ENCODE measurements at regions not wholly inside any gene's neighbourhood (a gene's known extent, or its start where the extent isn't known, plus 50 kb on each side); places are given as distances from the start of the nearest gene placed in this dataset.

DNA sequence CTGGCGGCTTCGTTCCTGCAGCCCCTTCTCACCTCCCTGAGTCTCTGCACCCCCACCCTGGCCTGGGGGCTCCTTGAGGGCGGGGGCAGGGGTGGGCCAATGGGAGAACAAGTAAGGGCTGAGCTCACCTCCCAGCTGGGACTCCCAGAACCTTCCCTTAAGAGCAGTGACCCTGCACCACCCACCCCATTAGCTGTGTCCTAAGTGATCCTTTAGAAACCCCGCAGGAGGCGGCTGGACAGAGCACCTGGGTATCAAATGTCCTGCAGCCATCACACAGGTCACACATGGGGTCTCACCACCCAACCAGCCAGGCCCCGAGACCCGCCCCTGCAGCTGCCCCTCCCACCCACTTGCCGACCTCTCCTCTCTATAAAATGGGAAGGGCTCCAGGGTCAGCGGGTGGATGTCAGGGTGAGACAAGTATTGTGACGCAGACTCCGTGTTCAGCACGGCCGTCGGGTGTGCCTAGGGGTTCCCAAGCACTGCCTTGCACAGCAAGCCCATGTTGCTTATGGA, 151.2 kb upstream of the C14orf180 start:
- Histone ChIP-seq H3K4me3 (ENCODE audit: low read length) (no peak overlapping the region), H3K36me3 (ENCODE audit: control insufficient read depth, insufficient read depth, low read length) (no peaks in the 10 kb centered on the region), H3K4me1 (ENCODE audit: control insufficient read depth, insufficient read depth, low read length) (peaks cover 1% of the 10 kb centered on the region; the same call in 1 of the 2 replicates), H3K27ac (ENCODE audit: low read length) (no peak overlapping the region), H3K27me3 (ENCODE audit: control insufficient read depth, insufficient read depth, low read length) (no peaks in the 10 kb centered on the region), H3K9me3 (ENCODE audit: control insufficient read depth, insufficient read depth, low read length) (no peaks in the 10 kb centered on the region)
- no peak for DNase-seq (ENCODE audit: low read depth, low spot score)
- no CpG with 5 or more reads among the region's 14 CpGs for WGBS (ENCODE audit: insufficient coverage, insufficient read length)

DNA sequence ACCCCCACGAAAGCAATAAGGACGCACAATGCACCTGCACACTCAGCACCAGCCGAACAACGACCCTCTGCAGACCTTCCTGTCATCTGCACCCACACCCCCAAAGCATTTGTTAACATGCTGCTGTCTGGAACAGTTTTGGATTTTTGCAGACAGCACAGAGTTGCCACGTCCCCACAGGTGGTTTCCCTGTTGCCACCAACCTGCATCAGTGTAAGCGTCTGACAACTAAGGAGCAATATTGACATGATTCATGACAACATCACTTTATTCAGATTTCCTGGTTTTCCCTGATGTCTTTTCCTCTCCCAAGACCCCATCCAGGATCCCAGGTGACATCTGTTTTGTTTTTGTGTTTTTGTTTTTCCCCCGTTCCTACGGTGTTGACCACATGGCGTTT, 150.7 kb upstream of the C14orf180 start:
- no peak overlapping the region for H3K27ac ChIP-seq (ENCODE audit: low read length)
- peaks cover 1% of the 10 kb centered on the region; the same call in 1 of the 2 replicates for H3K4me1 ChIP-seq (ENCODE audit: control insufficient read depth, insufficient read depth, low read length)
- H3K9me3 ChIP-seq (ENCODE audit: control insufficient read depth, insufficient read depth, low read length): no peaks in the 10 kb centered on the region
- WGBS (ENCODE audit: insufficient coverage, insufficient read length): no CpG with 5 or more reads among the region's 9 CpGs
- no peak overlapping the region for H3K4me3 ChIP-seq (ENCODE audit: low read length)
- DNase-seq (ENCODE audit: low read depth, low spot score): no peak
- no peaks in the 10 kb centered on the region for H3K36me3 ChIP-seq (ENCODE audit: control insufficient read depth, insufficient read depth, low read length)
- no peaks in the 10 kb centered on the region for H3K27me3 ChIP-seq (ENCODE audit: control insufficient read depth, insufficient read depth, low read length)

DNA sequence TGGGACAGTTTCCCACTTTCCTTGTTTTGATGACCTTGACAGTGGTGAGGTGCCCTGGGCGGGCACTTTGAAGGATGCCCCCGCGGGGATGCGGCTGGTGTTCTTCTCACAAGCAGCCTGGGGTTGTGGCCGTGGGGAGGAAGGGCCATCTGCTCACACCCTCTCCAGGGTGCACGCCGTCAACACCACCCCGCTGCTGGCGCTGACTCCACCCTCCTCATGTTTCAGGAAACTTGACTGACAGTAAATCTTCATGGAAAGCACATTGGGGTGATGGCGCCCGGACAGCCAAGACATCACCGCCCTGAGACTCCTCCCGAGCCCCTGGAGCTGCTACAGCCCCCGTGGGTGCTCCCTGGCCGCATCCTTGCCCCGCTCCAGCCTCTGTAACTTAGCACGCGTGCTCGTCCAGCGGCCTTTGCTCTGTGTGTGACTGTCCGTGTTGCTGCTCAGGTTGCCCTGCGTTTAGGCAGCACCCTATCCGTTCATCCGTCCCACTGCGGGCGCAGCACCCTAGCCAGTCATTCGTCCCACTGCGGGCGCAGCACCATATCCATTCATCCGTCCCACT, 150.2 kb upstream of the C14orf180 start:
- H3K27ac ChIP-seq (ENCODE audit: low read length): no peak overlapping the region
- H3K36me3 ChIP-seq (ENCODE audit: control insufficient read depth, insufficient read depth, low read length): no peaks in the 10 kb centered on the region
- no peak overlapping the region for H3K4me3 ChIP-seq (ENCODE audit: low read length)
- peaks cover 1% of the 10 kb centered on the region; the same call in 1 of the 2 replicates for H3K4me1 ChIP-seq (ENCODE audit: control insufficient read depth, insufficient read depth, low read length)
- no peaks in the 10 kb centered on the region for H3K9me3 ChIP-seq (ENCODE audit: control insufficient read depth, insufficient read depth, low read length)
- no CpG with 5 or more reads among the region's 30 CpGs for WGBS (ENCODE audit: insufficient coverage, insufficient read length)
- no peaks in the 10 kb centered on the region for H3K27me3 ChIP-seq (ENCODE audit: control insufficient read depth, insufficient read depth, low read length)
- no peak for DNase-seq (ENCODE audit: low read depth, low spot score)

DNA sequence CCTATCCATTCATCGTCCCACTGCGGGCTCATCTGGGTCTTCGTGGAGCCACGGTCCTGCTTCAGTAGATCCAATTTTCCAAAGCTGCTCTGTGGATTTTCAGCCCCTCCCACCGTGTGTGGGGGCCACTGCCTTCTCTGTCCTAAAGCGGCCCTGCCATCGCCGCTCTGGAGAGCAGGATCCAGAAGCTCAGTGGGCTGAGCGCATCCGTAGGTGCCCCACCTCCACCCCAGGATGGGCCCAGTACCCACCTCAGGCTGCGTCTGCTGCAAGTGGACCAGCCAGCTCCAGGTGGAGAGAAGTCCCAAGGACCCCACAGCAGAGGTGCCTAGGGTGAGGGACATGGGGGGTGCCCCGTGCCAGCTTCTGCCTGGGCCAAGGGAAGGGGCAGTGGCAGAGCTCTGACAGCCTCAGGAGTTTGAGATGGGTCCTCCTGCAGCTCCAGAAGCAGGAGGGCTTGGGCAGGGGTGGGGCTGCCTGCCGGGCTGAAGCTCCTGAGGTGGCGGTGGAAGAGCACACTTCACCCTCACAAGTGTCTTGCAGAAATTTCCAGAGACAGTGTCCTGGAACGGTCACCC, 148.1 kb upstream of the C14orf180 start:
- Histone ChIP-seq H3K4me3 (ENCODE audit: low read length) (no peak overlapping the region), H3K9me3 (ENCODE audit: control insufficient read depth, insufficient read depth, low read length) (no peaks in the 10 kb centered on the region), H3K36me3 (ENCODE audit: control insufficient read depth, insufficient read depth, low read length) (no peaks in the 10 kb centered on the region), H3K27me3 (ENCODE audit: control insufficient read depth, insufficient read depth, low read length) (no peaks in the 10 kb centered on the region), H3K27ac (ENCODE audit: low read length) (no peak overlapping the region), H3K4me1 (ENCODE audit: control insufficient read depth, insufficient read depth, low read length) (peaks cover 1% of the 10 kb centered on the region)
- DNase-seq (ENCODE audit: low read depth, low spot score): no peak
- no CpG with 5 or more reads among the region's 15 CpGs for WGBS (ENCODE audit: insufficient coverage, insufficient read length)

DNA sequence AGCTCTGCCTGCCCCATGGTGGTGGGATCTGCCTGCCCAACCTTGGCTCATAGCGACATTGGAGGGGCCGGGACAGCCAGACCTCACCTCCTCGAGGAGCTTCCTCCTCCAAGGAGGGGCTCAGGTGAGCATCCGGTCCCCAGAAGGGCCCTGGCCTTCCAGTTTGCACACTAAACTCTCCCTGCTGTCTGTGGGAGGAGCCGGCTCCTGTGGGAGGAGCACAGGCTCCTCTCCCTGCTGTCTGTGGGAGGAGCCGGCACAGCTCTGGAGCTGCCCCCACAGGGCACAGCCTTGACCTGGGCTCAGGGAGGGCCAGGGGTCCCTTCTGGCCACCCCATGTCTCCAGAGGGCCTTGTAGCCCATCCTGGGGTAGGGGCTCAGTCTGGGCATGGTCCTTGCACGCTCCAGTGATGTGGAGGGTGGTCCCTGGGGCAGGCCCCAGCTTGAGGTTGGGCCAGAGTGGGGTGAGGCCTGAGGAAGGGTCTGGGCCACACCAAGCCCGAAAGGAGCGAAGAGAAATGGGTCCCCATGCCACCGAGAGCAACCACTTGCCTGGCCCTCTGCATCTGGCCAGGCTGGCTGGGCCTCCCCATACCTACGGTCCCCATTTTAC, 147.5 kb upstream of the C14orf180 start:
- Histone ChIP-seq H3K4me1 (ENCODE audit: control insufficient read depth, insufficient read depth, low read length) (peaks cover 2% of the 10 kb centered on the region), H3K4me3 (ENCODE audit: low read length) (no peak overlapping the region), H3K27ac (ENCODE audit: low read length) (no peak overlapping the region), H3K27me3 (ENCODE audit: control insufficient read depth, insufficient read depth, low read length) (no peaks in the 10 kb centered on the region), H3K36me3 (ENCODE audit: control insufficient read depth, insufficient read depth, low read length) (no peaks in the 10 kb centered on the region), H3K9me3 (ENCODE audit: control insufficient read depth, insufficient read depth, low read length) (no peaks in the 10 kb centered on the region)
- DNase-seq (ENCODE audit: low read depth, low spot score): no peak
- no CpG with 5 or more reads among the region's 11 CpGs for WGBS (ENCODE audit: insufficient coverage, insufficient read length)

DNA sequence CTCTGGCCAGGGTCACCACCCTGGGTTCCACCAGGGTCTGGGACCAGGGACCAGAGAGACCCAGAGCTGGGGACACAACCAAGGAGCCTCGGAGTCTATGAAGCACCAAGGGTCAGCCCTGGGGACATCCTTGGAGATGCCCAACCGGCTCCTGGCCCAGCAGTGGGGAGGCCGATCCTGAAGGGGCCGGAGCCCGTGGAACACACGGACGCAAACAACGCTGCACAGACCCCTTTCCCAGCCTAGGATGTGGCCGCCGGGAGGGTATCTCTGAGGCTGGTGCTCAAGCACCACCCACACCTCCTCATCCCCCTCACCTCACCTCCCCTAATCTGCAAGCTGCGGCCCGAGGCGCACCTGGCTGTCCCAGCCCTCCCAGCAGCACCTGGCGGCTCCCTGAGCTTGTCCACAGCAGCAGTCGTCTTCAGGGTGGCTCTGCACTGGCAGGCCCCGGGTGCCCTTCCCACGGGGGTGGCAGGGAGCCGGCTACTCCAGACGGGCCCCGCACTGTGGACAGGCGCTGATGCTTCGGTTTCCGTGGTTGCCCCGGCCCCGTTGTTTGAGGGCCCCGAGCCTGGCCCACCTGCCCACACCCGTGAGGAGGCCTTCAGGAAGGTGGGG, 146.8 kb upstream of the C14orf180 start:
- Histone ChIP-seq H3K9me3 (ENCODE audit: control insufficient read depth, insufficient read depth, low read length) (no peaks in the 10 kb centered on the region), H3K4me1 (ENCODE audit: control insufficient read depth, insufficient read depth, low read length) (peaks cover 2% of the 10 kb centered on the region), H3K27me3 (ENCODE audit: control insufficient read depth, insufficient read depth, low read length) (no peaks in the 10 kb centered on the region), H3K4me3 (ENCODE audit: low read length) (no peak overlapping the region), H3K36me3 (ENCODE audit: control insufficient read depth, insufficient read depth, low read length) (no peaks in the 10 kb centered on the region), H3K27ac (ENCODE audit: low read length) (no peak overlapping the region)
- DNase-seq (ENCODE audit: low read depth, low spot score): no peak
- WGBS (ENCODE audit: insufficient coverage, insufficient read length): no CpG with 5 or more reads among the region's 27 CpGs

DNA sequence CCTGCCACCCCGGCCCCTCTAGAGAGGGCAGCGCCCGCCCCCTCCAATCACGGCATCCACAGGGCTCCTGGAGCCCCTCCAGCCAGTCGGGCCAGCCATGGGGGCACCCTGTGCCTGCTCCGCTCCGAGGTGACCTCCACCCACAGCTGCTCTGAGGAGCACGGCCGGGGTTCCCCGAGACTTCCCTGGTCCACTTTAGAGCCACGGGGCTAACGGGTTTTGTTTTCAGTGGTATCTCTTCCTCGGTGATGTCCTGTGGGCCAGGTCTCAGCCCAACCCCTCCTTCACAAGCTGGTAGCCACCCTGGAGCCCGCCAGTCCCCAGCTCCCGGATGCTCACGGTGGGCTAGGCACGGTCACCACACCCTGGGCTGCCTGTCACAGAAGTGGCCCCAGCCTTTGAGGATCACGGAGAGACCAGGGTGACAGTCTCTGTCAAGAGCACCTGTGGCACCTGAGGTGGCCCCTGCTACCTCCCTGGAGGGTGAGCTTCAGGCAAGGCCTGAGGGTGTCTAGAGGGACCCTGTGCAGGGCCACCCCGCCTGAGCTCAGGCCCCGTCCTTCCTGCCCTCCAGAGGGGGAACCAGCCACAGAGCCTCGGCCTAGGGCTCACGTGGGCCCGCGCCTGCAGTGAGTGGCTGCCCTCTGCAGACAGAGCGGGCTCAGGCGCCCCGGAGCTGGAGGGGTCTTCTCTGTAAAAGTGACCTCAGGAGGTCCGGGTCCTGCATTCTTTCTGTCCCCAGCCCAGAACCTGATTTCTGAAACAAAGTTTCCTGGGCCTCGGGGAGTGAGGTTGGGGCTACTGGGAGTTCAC, 146.0 kb upstream of the C14orf180 start:
- no peaks in the 10 kb centered on the region for H3K9me3 ChIP-seq (ENCODE audit: control insufficient read depth, insufficient read depth, low read length)
- no peak for DNase-seq (ENCODE audit: low read depth, low spot score)

DNA sequence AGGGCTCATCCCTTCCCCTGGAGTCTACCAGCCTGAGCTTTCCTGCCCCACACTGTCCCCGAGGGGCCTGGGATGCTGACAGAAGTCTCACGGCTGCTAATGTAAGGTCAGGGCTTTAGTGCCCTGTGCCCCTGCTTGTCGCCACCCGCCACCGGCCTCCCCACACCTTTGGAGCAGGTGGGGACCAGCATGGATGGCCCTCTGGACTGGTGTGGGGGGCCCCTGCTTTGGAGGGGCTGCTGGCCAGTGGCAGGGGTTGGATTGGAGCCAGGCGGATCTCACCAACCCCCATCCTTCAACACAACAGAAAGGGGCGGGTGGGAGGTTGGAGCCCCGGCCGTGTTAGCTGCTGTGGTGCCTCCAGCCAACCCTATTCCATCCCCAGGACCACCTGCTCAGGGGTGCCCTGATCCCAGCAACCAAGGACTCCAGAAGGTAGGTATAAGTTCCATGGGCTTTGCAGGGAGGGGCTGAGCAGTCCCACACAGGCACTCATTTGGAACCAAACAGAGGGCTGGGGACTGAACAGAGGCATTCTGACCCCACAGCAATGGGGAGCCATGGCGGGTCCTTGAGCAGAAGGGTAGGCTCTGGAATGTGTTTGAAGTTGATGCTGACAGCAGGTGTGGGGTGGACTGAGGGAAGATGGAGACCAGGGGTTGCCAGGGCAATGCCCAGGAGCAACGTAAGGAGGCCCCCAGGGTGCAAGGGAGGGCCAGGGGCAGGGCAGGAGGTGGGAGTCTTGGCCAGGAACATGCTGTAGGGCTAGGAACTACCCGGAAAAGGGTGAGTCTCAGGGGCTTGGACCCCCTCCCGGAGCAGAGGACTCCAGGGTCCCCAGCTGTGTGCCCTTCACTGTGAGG, 145.1 kb upstream of the C14orf180 start:
- Histone ChIP-seq H3K27ac (ENCODE audit: low read length) (no peak overlapping the region), H3K4me3 (ENCODE audit: low read length) (no peak overlapping the region), H3K4me1 (ENCODE audit: control insufficient read depth, insufficient read depth, low read length) (peaks cover 2% of the 10 kb centered on the region), H3K9me3 (ENCODE audit: control insufficient read depth, insufficient read depth, low read length) (no peaks in the 10 kb centered on the region), H3K27me3 (ENCODE audit: control insufficient read depth, insufficient read depth, low read length) (no peaks in the 10 kb centered on the region), H3K36me3 (ENCODE audit: control insufficient read depth, insufficient read depth, low read length) (no peaks in the 10 kb centered on the region)
- no CpG with 5 or more reads among the region's 13 CpGs for WGBS (ENCODE audit: insufficient coverage, insufficient read length)
- no peak for DNase-seq (ENCODE audit: low read depth, low spot score)

More for the DNA sequence above, 146.0 kb upstream of the C14orf180 start:
- Histone ChIP-seq H3K4me1 (ENCODE audit: control insufficient read depth, insufficient read depth, low read length) (peaks cover 2% of the 10 kb centered on the region), H3K36me3 (ENCODE audit: control insufficient read depth, insufficient read depth, low read length) (no peaks in the 10 kb centered on the region), H3K27me3 (ENCODE audit: control insufficient read depth, insufficient read depth, low read length) (no peaks in the 10 kb centered on the region), H3K4me3 (ENCODE audit: low read length) (no peak overlapping the region), H3K27ac (ENCODE audit: low read length) (no peak overlapping the region)
- no CpG with 5 or more reads among the region's 29 CpGs for WGBS (ENCODE audit: insufficient coverage, insufficient read length)

DNA sequence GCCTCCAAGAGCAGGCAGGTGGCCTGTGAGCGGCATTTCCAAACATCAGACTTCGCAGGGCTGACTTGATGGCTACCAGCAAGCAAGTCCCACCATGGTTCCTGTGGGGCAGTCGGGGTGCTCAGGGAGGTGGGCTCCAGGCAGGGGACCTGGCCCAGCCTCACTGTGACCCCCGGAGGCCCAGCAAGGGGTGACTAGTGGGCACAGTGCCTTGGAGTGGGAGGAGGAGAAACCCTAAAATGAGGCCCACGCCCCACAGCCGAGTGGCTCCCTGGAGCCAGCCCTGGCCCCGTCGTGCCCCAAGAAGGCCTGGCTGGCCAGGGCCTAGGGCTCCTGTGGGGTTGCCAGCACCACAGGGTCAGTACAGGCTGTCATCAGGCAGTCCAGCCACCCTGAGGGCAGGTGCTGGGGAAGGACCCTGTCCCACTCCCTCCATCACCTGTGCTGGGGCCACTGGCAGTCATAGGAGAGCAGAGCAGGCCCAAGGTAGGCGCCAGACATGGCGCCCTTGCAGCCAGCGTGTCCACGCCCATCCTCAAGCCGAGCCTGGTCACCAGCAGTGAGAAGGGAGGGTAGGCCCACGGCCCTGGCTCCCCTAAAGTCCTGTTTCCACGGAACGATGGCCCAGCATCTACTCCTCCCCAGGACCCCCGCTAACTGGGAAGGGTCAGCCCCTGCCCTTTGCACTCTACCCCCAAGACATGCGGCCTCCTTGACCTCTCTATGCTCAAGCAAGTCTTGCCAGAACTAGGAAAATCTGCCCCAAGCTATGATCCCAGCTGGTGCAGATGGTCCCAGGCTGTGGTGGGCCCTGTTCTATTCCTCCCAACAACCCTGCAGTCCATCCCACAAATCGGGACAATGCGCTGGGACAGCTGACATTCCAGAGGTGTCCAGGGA, 144.2 kb upstream of the C14orf180 start:
- H3K27me3 ChIP-seq (ENCODE audit: control insufficient read depth, insufficient read depth, low read length): no peaks in the 10 kb centered on the region
- no CpG with 5 or more reads among the region's 20 CpGs for WGBS (ENCODE audit: insufficient coverage, insufficient read length)
- H3K9me3 ChIP-seq (ENCODE audit: control insufficient read depth, insufficient read depth, low read length): no peaks in the 10 kb centered on the region
- H3K36me3 ChIP-seq (ENCODE audit: control insufficient read depth, insufficient read depth, low read length): no peaks in the 10 kb centered on the region
- H3K4me1 ChIP-seq (ENCODE audit: control insufficient read depth, insufficient read depth, low read length): peaks cover 2% of the 10 kb centered on the region
- H3K27ac ChIP-seq (ENCODE audit: low read length): no peak overlapping the region
- H3K4me3 ChIP-seq (ENCODE audit: low read length): no peak overlapping the region
- no peak for DNase-seq (ENCODE audit: low read depth, low spot score)

Data from iPS DF 6.9 (cell line).